GM23338 (cell line): ENCODE measurements at regions not wholly inside any gene's neighbourhood (a gene's known extent, or its start where the extent isn't known, plus 50 kb on each side); places are given as distances from the start of the nearest gene placed in this dataset.

Experiments used
- CTCF ChIP-seq, 2 experiments: fragments of 200-600 bp in 1 of 2; sonication (generic) in 1 of 2; conservative IDR thresholded peaks; 2 replicates each; pipeline versions ENCODE4 v1.5.1 to v1.6.1; 2016 to 2017; ENCODE audit warnings: antibody characterized with exemption in 2 of 2, low read depth in 2 of 2, mild to moderate bottlenecking in 2 of 2, moderate library complexity in 1 of 2
- EZH2 ChIP-seq: fragments of 200-600 bp; sonication (generic); IDR thresholded peaks from one replicate; pipeline ENCODE4 v1.8.0; 2017; ENCODE audit warnings: antibody characterized with exemption, mild to moderate bottlenecking, low read depth; ENCODE audit not compliant: unreplicated experiment
- EZH2phosphoT487 ChIP-seq: fragments of 200-600 bp; sonication (generic); IDR thresholded peaks from one replicate; pipeline ENCODE4 v1.8.1; 2018; ENCODE audit warnings: antibody characterized with exemption; ENCODE audit not compliant: unreplicated experiment
- POLR2AphosphoS5 ChIP-seq: IDR thresholded peaks from 2 replicates; pipeline ENCODE4 v1.6.1; 2016; ENCODE audit warnings: antibody characterized with exemption, low read depth

GRCh38 chr2:167860082-167860481, 387.3 kb downstream of the STK39 start:
- TF ChIP-seq CTCF (conservative IDR thresholded peaks at IDR 0.05; ENCODE audit: low read depth in 2 of 2), result no peak
- no peak for TF ChIP-seq EZH2phosphoT487
- no peak for TF ChIP-seq EZH2
- no peak for TF ChIP-seq POLR2AphosphoS5
